Neural progenitor cell (in vitro differentiated cells): ENCODE measurements at regions not wholly inside any gene's neighbourhood (a gene's known extent, or its start where the extent isn't known, plus 50 kb on each side); places are given as distances from the start of the nearest gene placed in this dataset.

ENCODE experiments used
- EZH2 ChIP-seq: fragments of 200-600 bp; sonication (generic); IDR thresholded peaks from 2 replicates; pipeline ENCODE4 v1.6.1; 2017; ENCODE audit warnings: antibody characterized with exemption, mild to moderate bottlenecking, moderate library complexity
- EZH2phosphoT487 ChIP-seq: fragments of 200-600 bp; sonication (generic); IDR thresholded peaks from 2 replicates; pipeline ENCODE4 v1.6.1; 2017; ENCODE audit warnings: antibody characterized with exemption
- TF ChIP-seq, protein P1 (sequence below): fragments of 200-600 bp; sonication (generic); IDR thresholded peaks from 2 replicates; pipeline ENCODE4 v1.5.1; 2017; ENCODE audit warnings: antibody characterized with exemption, mild to moderate bottlenecking

DNA sequence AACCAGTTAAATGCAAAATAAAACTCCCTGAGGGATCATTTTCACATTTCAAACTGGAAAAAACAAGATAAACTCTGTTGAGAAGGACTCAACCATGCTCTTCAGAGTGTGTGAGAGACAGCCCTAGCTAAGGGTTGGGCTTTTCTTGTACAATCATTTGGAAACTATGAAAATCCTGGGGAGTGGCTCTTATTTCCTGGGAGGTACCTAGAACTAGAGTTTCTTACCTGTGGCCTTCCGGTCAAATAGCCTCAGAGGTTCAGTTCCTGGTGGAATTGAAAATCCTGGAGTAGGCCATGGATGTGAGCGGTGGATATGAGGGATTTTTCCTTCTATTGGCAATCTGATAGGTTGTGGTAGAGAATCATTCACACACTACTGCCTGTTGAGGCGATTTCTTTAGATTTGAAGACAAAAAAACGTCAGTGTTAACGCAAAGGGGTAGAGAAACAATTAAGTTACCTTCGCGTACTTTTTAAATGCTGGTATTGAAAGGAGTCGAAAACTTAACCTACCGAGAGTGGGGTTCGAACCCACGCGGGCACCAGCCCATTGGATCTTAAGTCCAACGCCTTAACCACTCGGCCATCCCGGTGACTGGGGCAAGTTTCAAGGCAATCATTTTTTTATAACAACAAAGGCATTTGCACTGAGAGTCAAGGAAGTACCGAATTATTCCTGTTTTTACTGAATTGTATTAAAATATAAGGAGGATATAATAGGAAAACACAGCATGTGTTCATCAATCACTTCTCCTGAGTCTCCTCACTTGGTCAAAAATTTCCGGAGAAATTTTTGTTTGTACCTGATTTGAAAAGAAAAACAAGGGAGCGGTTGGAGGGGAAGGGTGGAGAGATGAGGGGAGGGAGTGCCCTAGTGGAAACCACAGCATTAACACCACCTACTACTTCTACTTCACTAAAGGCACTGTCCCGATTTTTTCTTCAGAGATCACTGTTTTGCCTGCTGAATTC is 191.3 kb downstream of the OR2B2 start:
- TF ChIP-seq, protein P1, sequence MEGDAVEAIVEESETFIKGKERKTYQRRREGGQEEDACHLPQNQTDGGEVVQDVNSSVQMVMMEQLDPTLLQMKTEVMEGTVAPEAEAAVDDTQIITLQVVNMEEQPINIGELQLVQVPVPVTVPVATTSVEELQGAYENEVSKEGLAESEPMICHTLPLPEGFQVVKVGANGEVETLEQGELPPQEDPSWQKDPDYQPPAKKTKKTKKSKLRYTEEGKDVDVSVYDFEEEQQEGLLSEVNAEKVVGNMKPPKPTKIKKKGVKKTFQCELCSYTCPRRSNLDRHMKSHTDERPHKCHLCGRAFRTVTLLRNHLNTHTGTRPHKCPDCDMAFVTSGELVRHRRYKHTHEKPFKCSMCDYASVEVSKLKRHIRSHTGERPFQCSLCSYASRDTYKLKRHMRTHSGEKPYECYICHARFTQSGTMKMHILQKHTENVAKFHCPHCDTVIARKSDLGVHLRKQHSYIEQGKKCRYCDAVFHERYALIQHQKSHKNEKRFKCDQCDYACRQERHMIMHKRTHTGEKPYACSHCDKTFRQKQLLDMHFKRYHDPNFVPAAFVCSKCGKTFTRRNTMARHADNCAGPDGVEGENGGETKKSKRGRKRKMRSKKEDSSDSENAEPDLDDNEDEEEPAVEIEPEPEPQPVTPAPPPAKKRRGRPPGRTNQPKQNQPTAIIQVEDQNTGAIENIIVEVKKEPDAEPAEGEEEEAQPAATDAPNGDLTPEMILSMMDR, result no peak
- TF ChIP-seq EZH2phosphoT487, result no peak
- TF ChIP-seq EZH2, result no peak
